Brain microvascular endothelial cell (primary cell): ENCODE measurements at regions not wholly inside any gene's neighbourhood (a gene's known extent, or its start where the extent isn't known, plus 50 kb on each side); places are given as distances from the start of the nearest gene placed in this dataset.

Experiments used
- DNase-seq: peaks from one replicate; pipeline ENCODE4 v3.0.0-alpha.2; 2020
- H3K27ac ChIP-seq: fragments of 250-450 bp; sonication (Bioruptor Pico); 2 replicates; pipeline ENCODE4 v1.5.1; 2020; ENCODE audit warnings: mild to moderate bottlenecking, moderate library complexity
- H3K27me3 ChIP-seq: fragments of 250-450 bp; sonication (Bioruptor Pico); replicated peaks from 2 replicates; pipeline ENCODE4 v1.5.1; 2020; ENCODE audit warnings: mild to moderate bottlenecking
- H3K36me3 ChIP-seq: fragments of 250-450 bp; sonication (Bioruptor Pico); replicated peaks from 2 replicates; pipeline ENCODE4 v1.5.1; 2020; ENCODE audit warnings: mild to moderate bottlenecking
- H3K4me3 ChIP-seq: 2 replicates; pipeline ENCODE4 v1.5.1; 2011; ENCODE audit warnings: low read depth, mild to moderate bottlenecking, control low read depth, low read length, moderate library complexity
- in situ Hi-C: cut with HindIII; loops from 2 replicates; pipeline ENCODE4 v1.10.0; 2017; ENCODE audit warnings: low sequenced_read_pairs, low pct_ligation_motif_present
- TF ChIP-seq, protein P1 (sequence below): IDR thresholded peaks from 2 replicates; pipeline ENCODE4 v1.5.1; 2011; ENCODE audit warnings: low read depth, mild to moderate bottlenecking, moderate library complexity, low read length, control low read depth, inconsistent platforms; ENCODE audit errors: missing control alignments

DNA sequence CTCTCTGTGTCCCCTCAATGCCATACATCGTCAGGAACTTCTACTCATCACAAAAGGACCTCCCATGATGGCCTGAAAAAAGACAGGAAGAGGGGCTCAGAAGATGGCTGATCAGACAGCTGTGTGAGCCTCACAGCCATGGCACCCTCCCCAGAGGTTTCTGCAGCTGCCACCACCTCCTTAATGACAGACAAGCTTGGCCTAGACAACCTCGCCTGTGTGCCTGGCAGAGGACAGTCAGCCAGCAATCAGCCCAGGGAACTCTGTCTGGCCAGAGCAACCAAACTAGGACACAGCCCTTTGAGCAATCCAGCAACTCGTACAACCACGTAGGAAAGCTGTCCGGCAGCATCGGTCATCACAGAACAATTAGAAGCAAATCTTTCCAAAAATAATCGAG lies 54.2 kb upstream of the MED9 start:
- no peaks in the 10 kb centered on the region for H3K36me3 ChIP-seq
- H3K27ac ChIP-seq, result no peak overlapping the region
- no peak overlapping the region for H3K4me3 ChIP-seq
- in situ Hi-C loops, result no loop called here
- TF ChIP-seq, protein P1, sequence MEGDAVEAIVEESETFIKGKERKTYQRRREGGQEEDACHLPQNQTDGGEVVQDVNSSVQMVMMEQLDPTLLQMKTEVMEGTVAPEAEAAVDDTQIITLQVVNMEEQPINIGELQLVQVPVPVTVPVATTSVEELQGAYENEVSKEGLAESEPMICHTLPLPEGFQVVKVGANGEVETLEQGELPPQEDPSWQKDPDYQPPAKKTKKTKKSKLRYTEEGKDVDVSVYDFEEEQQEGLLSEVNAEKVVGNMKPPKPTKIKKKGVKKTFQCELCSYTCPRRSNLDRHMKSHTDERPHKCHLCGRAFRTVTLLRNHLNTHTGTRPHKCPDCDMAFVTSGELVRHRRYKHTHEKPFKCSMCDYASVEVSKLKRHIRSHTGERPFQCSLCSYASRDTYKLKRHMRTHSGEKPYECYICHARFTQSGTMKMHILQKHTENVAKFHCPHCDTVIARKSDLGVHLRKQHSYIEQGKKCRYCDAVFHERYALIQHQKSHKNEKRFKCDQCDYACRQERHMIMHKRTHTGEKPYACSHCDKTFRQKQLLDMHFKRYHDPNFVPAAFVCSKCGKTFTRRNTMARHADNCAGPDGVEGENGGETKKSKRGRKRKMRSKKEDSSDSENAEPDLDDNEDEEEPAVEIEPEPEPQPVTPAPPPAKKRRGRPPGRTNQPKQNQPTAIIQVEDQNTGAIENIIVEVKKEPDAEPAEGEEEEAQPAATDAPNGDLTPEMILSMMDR, result no peak
- no peak for DNase-seq
- peaks cover 2% of the 10 kb centered on the region for H3K27me3 ChIP-seq

DNA sequence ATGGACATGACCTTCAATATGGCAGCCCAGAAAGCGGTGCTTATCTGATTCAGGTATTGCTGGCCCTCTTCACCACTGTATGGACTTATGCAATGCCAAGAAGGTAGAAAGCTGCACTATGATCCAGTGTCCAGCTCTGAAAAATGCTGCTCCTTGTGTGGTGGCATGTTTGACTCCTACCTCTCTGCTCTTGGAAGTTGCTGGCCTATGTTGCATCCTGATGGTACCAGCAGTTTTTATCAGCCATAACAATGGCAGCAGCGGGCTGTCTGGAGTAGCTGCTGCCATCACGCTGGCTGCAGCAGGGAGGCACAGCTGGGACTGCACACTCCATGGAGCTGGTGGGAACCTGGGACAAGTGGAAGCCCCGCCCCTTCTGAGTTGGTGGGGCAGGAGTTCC lies 53.1 kb upstream of the MED9 start:
- no peak overlapping the region for H3K4me3 ChIP-seq
- no peaks in the 10 kb centered on the region for H3K36me3 ChIP-seq
- H3K27ac ChIP-seq, result no peak overlapping the region
- in situ Hi-C loops, result no loop called here
- peaks cover 2% of the 10 kb centered on the region for H3K27me3 ChIP-seq
- TF ChIP-seq, protein P1, result no peak
- no peak for DNase-seq

DNA sequence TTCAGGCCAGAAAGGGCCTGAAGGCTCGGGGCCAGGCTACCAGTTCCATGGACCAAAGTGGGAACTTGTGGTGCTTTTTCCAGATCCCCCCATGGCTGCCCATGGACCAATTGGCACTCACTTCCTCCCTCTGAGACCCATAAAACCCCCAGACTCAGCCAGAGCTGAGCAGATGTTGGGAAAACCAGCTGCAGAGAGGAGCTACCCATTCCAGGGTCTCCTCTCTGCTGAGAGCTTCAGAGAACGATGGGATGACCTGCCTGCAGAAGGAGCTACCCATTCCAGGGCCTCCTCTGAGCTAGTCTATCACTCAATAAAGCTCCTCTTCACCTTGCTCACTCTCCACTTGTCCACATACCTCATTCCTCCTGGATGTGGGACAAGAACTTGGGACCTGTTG lies 52.2 kb upstream of the MED9 start:
- Histone ChIP-seq H3K27ac (no peak overlapping the region), H3K4me3 (no peak overlapping the region), H3K36me3 (no peaks in the 10 kb centered on the region), H3K27me3 (peaks cover 2% of the 10 kb centered on the region)
- in situ Hi-C loops, result no loop called here
- no peak for DNase-seq
- TF ChIP-seq, protein P1, result no peak

DNA sequence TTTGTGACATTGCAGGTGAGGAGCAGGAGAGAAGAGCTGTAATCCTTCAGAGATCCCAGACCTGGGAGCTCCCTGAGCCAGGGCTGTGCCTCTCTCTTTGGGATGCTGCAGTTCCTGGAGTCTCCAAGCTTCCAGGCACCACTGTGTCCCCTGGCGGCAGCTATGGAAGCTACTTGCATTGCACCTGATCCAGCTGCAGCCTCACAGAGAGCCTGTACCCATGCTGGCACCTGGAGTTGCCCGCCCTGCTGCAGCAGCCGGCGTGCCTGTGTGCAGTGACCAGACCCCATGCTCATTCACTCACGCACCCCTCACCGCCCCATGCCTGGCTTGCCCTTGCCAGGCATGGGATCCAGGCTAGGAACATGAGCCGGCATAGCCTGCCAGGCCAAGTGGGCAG lies 51.8 kb upstream of the MED9 start:
- H3K27ac ChIP-seq, result no peak overlapping the region
- in situ Hi-C loops, result no loop called here
- DNase-seq, result no peak
- peaks cover 2% of the 10 kb centered on the region for H3K27me3 ChIP-seq
- no peak overlapping the region for H3K4me3 ChIP-seq
- TF ChIP-seq, protein P1, result no peak
- H3K36me3 ChIP-seq, result no peaks in the 10 kb centered on the region

DNA sequence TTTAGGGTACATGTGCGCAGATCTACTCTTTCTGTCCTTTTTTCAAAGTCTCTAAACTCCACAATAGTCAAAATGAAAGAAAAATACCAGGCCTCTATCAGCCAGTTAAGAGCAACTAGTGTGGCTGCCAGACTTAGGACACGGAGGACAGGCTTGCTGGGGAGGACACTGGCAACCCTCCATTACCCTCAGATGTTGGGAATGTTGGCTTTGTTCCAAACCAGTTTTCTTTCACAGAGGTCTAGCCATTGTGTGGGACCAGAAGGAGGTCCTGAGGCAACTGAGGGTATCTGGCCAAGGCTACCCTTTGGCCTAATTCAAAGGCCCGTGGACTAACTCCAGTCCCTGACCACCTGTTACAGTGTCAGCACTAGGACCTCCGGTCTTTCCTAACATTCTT lies 51.2 kb upstream of the MED9 start:
- no peak overlapping the region for H3K27ac ChIP-seq
- H3K36me3 ChIP-seq, result no peaks in the 10 kb centered on the region
- TF ChIP-seq, protein P1, result no peak
- DNase-seq, result no peak
- in situ Hi-C loops, result no loop called here
- H3K27me3 ChIP-seq, result peaks cover 5% of the 10 kb centered on the region
- no peak overlapping the region for H3K4me3 ChIP-seq

DNA sequence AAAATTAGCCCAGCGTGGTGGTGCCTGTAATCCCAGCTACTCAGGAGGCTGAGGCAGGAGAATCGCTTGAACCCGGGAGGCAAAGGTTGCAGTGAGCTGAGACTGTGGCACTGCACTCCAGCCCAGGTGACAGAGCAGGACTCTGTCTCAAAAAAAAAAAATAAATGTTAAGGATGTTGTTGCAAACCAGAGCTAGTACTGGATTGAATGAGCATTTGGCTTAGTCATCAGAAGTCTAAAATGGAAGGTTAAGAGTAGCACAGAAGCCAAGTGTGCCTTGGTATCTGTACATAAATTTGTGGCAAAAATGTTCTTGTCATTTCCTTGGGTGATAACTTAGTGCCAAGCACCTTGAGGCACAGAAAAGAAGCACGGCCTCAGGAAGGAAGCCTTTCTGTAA lies 50.6 kb upstream of the MED9 start:
- TF ChIP-seq, protein P1, result no peak
- H3K27me3 ChIP-seq, result peaks cover 5% of the 10 kb centered on the region
- no peak overlapping the region for H3K4me3 ChIP-seq
- in situ Hi-C loops, result no loop called here
- DNase-seq, result no peak
- H3K36me3 ChIP-seq, result no peaks in the 10 kb centered on the region
- no peak overlapping the region for H3K27ac ChIP-seq
